Nephron progenitor cell (in vitro differentiated cells): ENCODE measurements at regions not wholly inside any gene's neighbourhood (a gene's known extent, or its start where the extent isn't known, plus 50 kb on each side); places are given as distances from the start of the nearest gene placed in this dataset.
A peak's percentile ranks its signal among the peaks of the same experiment; 100 is the strongest.

Source experiments
- DNase-seq: peaks from one replicate; pipeline ENCODE4 v3.0.0; 2021
- H3K27ac Mint-ChIP-seq: 2 replicates; pipeline ENCODE4 v1.8.0; 2021; ENCODE audit warnings: mild to moderate bottlenecking, moderate library complexity, mixed read lengths
- H3K27me3 Mint-ChIP-seq: 2 replicates; pipeline ENCODE4 v1.8.0; 2021; ENCODE audit warnings: mild to moderate bottlenecking, low read depth, mixed read lengths; ENCODE audit not compliant: poor library complexity
- H3K36me3 Mint-ChIP-seq: 2 replicates; pipeline ENCODE4 v1.8.0; 2021; ENCODE audit warnings: low read depth, mixed read lengths
- H3K4me1 Mint-ChIP-seq: 2 replicates; pipeline ENCODE4 v1.8.0; 2021; ENCODE audit warnings: mixed read lengths
- H3K4me3 Mint-ChIP-seq: 2 replicates; pipeline ENCODE4 v1.8.0; 2021; ENCODE audit warnings: mild to moderate bottlenecking, moderate library complexity, mixed read lengths
- H3K9me3 Mint-ChIP-seq: 2 replicates; pipeline ENCODE4 v1.8.0; 2021; ENCODE audit warnings: mild to moderate bottlenecking, moderate library complexity, mixed read lengths
- TF ChIP-seq, protein P1 (sequence below): fragments of 200-600 bp; sonication (generic); IDR thresholded peaks from 2 replicates; pipeline ENCODE4 v1.5.0; 2021; ENCODE audit warnings: antibody characterized with exemption

DNA sequence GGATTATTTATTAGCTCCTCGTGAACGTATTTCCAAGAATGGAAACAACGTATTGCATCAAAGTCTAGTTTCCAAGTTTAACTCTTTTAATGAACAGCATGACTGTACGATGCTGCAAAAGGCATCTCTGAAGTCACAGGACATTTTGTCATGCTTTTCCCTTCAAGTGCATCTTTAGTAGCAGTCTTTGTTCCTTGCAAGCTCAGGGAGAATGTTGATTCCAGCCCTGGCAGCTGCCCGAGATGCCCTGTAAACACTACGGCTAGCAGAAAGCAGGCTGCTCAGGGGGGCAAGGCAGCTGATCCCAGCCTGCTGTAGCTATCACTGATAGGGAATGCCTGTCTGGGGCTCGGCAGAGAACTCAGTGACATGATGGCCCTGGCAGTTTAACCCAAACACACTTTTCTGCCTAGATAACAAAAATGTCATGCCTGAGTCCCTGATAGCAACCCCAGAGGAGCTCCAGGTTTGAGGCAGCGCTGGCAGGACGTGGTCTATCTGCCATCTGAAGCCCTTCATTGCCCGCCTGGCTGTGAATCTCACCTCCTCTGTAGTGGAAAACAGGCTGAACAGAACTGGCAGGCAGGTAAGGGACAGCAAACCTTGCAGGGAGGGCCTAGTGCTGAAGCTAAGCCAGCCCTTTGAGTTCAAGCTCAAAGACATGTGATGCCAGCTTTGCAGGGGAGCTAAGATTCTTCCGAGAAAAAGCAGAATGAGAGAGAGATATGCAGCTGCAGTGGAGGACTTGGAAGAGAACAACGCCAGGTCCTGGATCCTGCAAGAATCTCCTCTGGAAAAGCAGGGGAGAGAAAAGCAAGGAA lies 264.6 kb downstream of the SNX10 start:
- TF ChIP-seq, protein P1, sequence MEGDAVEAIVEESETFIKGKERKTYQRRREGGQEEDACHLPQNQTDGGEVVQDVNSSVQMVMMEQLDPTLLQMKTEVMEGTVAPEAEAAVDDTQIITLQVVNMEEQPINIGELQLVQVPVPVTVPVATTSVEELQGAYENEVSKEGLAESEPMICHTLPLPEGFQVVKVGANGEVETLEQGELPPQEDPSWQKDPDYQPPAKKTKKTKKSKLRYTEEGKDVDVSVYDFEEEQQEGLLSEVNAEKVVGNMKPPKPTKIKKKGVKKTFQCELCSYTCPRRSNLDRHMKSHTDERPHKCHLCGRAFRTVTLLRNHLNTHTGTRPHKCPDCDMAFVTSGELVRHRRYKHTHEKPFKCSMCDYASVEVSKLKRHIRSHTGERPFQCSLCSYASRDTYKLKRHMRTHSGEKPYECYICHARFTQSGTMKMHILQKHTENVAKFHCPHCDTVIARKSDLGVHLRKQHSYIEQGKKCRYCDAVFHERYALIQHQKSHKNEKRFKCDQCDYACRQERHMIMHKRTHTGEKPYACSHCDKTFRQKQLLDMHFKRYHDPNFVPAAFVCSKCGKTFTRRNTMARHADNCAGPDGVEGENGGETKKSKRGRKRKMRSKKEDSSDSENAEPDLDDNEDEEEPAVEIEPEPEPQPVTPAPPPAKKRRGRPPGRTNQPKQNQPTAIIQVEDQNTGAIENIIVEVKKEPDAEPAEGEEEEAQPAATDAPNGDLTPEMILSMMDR: no peak
- H3K36me3 Mint-ChIP-seq: no peaks in the 10 kb centered on the region
- no peaks in the 10 kb centered on the region for H3K9me3 Mint-ChIP-seq
- DNase-seq: no peak
- H3K4me1 Mint-ChIP-seq: peaks cover 47% of the 10 kb centered on the region
- no peak overlapping the region for H3K4me3 Mint-ChIP-seq
- peaks cover 12% of the 10 kb centered on the region for H3K27me3 Mint-ChIP-seq
- H3K27ac Mint-ChIP-seq: peak overlapping the region; percentile 34

DNA sequence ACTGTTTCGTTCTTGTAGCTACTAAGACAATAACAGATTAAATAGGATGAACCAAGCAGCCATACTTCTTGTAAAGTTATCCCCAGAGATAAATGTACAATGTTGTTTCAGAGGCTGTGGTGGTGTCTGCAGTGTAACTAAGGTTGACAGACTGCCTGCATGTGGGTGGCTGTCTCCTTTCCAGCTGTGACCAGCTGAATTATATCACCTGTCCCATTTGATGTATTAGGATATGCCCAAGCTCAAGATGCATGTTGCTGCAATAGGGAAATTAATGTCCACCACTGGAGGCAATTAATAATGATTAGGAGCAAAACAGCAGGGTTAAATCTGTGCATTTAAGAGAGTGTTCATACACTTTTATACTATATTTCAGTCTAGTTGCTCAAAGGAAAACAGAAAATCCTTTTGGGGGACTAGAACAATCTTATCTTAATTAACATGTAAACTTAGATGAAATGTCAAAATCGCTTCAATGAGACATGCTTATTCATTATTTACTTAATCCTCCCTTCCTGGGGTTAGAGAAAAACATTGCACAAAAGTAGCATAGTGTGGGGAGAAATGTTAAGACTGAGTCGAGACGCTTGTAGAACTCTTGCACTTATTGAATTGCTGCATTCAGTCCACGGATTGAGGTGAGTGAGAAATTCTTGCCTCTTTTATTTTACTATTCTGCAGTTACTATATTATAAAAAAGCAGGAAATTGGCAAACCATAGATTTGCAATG lies 269.0 kb downstream of the SNX10 start:
- no peak for DNase-seq
- no peak overlapping the region for H3K27ac Mint-ChIP-seq

DNA sequence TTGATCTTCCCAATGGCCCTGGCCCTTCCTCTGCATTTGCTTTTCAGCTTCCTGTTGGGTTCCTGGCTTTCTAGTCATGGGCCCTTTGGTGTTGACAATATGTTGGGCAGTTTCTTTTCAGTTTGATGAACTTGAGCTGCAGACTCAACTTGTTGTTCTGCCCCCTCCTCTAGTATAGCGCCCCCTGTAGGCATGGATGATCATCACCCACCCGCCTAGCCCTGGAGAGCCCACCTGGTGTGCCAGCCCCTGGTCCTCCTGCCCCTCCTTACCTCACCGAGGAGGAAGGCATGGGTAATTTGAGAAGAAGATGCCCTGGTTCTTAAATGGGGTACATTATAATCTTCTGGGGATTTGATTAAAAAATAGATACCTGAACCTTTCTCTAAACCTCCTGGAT lies 271.2 kb downstream of the SNX10 start:
- TF ChIP-seq, protein P1: no peak
- H3K36me3 Mint-ChIP-seq: no peaks in the 10 kb centered on the region
- peaks cover 1% of the 10 kb centered on the region for H3K9me3 Mint-ChIP-seq
- no peak overlapping the region for H3K27ac Mint-ChIP-seq
- DNase-seq: no peak
- peaks cover 3% of the 10 kb centered on the region for H3K27me3 Mint-ChIP-seq
- H3K4me1 Mint-ChIP-seq: peaks cover 13% of the 10 kb centered on the region
- H3K4me3 Mint-ChIP-seq: no peak overlapping the region

More for the DNA sequence above, 269.0 kb downstream of the SNX10 start:
- peaks cover 23% of the 10 kb centered on the region for H3K4me1 Mint-ChIP-seq
- H3K36me3 Mint-ChIP-seq: no peaks in the 10 kb centered on the region
- H3K4me3 Mint-ChIP-seq: no peak overlapping the region
- no peaks in the 10 kb centered on the region for H3K9me3 Mint-ChIP-seq
- TF ChIP-seq, protein P1: no peak
- peaks cover 6% of the 10 kb centered on the region for H3K27me3 Mint-ChIP-seq

DNA sequence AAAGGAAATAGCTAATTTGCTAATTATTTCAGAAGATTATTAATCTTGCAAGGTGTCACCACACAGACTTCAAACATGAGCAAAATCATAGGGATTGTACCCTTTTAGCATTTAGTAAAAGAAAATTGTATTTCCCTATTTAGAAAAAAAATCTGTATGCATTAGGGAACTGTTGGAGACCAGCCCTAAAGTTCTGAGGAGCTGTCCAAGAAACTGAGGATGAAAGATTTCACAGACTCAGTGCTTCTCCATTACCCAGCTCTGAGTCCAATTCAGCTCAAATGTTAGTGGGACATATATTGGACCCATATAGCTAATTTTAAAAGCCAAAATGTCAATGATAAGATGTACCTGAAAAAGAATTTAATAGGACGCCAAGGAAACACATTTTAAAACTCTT lies 271.7 kb downstream of the SNX10 start:
- DNase-seq: no peak
- peaks cover 13% of the 10 kb centered on the region for H3K4me1 Mint-ChIP-seq
- TF ChIP-seq, protein P1: no peak
- no peaks in the 10 kb centered on the region for H3K36me3 Mint-ChIP-seq
- H3K27me3 Mint-ChIP-seq: peaks cover 3% of the 10 kb centered on the region
- peaks cover 6% of the 10 kb centered on the region for H3K9me3 Mint-ChIP-seq
- no peak overlapping the region for H3K27ac Mint-ChIP-seq
- no peak overlapping the region for H3K4me3 Mint-ChIP-seq

DNA sequence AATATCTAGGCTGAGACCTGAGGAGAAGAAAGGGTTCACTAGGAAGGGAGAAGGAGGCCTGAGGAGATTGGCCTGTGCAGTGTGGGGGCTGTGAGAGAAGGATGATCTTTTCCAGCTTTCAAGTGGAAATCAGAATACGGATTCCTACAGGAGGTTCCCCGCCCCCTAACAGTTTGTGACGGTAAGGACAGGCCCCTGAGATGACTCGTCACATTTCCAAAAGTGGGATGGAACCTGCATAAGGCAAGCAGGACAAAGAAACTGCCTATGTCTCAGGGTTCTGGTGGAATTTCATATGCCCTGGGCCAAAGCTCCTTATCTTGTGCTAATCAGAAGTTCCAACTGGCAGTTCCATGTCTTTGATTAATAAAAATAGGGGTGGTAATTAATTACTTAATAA lies 275.6 kb downstream of the SNX10 start:
- Mint-ChIP-seq H3K36me3 (peaks cover 13% of the 10 kb centered on the region), H3K9me3 (peaks cover 32% of the 10 kb centered on the region), H3K4me3 (no peak overlapping the region), H3K27me3 (peaks cover 4% of the 10 kb centered on the region), H3K27ac (no peak overlapping the region), H3K4me1 (no peaks in the 10 kb centered on the region)
- TF ChIP-seq, protein P1: no peak
- no peak for DNase-seq
